H1 (cell line): ENCODE measurements at regions not wholly inside any gene's neighbourhood (a gene's known extent, or its start where the extent isn't known, plus 50 kb on each side); places are given as distances from the start of the nearest gene placed in this dataset.

Experiments
- ATF2 ChIP-seq: IDR thresholded peaks from 2 replicates; pipeline ENCODE4 v1.6.1; 2012; ENCODE audit warnings: low read length, inconsistent platforms
- CBX8 ChIP-seq: fragments of 300-800, 300-1000 bp; sonication (generic); IDR thresholded peaks from 2 replicates; pipeline ENCODE4 v1.7.1; 2016; ENCODE audit warnings: low read depth, low read length, borderline replicate concordance
- CREB1 ChIP-seq: IDR thresholded peaks from 2 replicates; pipeline ENCODE4 v1.6.1; 2012; ENCODE audit warnings: inconsistent platforms
- CTCF ChIP-seq, 3 experiments: IDR thresholded peaks; 1 replicate in 2 of 3; 2 replicates in 1 of 3; pipeline versions ENCODE4 v1.5.1 to v1.6.1; 2011; ENCODE audit warnings: low read length in 3 of 3, mild to moderate bottlenecking in 3 of 3, inconsistent platforms in 2 of 3, low read depth in 1 of 3, moderate library complexity in 1 of 3; ENCODE audit not compliant: insufficient read depth in 1 of 3; ENCODE audit errors: control extremely low read depth in 1 of 3
- FOSL1 ChIP-seq: IDR thresholded peaks from 2 replicates; pipeline ENCODE4 v1.6.1; 2011; ENCODE audit warnings: mild to moderate bottlenecking, low read depth, low read length, moderate library complexity; ENCODE audit not compliant: insufficient read depth
- GABPA ChIP-seq: IDR thresholded peaks from 2 replicates; pipeline ENCODE4 v1.6.1; 2011; ENCODE audit warnings: mild to moderate bottlenecking, low read length, moderate library complexity, borderline replicate concordance; ENCODE audit not compliant: insufficient read depth
- HDAC2 ChIP-seq, 2 experiments: fragments of 300-600 bp in 1 of 2; sonication (generic) in 1 of 2; IDR thresholded peaks; 2 replicates each; pipeline ENCODE4 v1.6.1; 2011 to 2012; ENCODE audit warnings: low read depth in 2 of 2, low read length in 2 of 2, mild to moderate bottlenecking in 2 of 2, moderate library complexity in 2 of 2, borderline replicate concordance in 1 of 2, inconsistent platforms in 1 of 2
- KDM5A ChIP-seq: fragments of 200-600 bp; IDR thresholded peaks from 2 replicates; pipeline ENCODE4 v1.7.1; 2012; ENCODE audit warnings: mild to moderate bottlenecking, low read length, inconsistent platforms, mixed read lengths
- POLR2A ChIP-seq, 2 experiments: IDR thresholded peaks; 1 replicate in 1 of 2; 2 replicates in 1 of 2; pipeline ENCODE4 v1.6.1; 2011; ENCODE audit warnings: low read depth in 2 of 2, low read length in 2 of 2, mild to moderate bottlenecking in 2 of 2; ENCODE audit errors: control extremely low read depth in 1 of 2
- POLR2AphosphoS5 ChIP-seq: IDR thresholded peaks from 2 replicates; pipeline ENCODE4 v1.6.1; 2011; ENCODE audit warnings: low read depth, low read length
- SRF ChIP-seq: IDR thresholded peaks from 2 replicates; pipeline ENCODE4 v1.6.1; 2011; ENCODE audit warnings: mild to moderate bottlenecking, low read depth, low read length, moderate library complexity

GRCh38 chr1:229094476-229095311, 176.2 kb upstream of the RAB4A start:
- TF ChIP-seq KDM5A (no peak), HDAC2 (IDR thresholded peaks at IDR 0.05; ENCODE audit: borderline replicate concordance in 1 of 2, low read depth in 2 of 2, low read length in 2 of 2) (no peak), CTCF (IDR thresholded peaks at IDR 0.05; ENCODE audit: control extremely low read depth in 1 of 3, insufficient read depth in 1 of 3, low read depth in 1 of 3, low read length in 3 of 3) (no peak), POLR2AphosphoS5 (no peak), GABPA (no peak), FOSL1 (no peak), SRF (no peak), ATF2 (no peak), CREB1 (no peak), POLR2A (IDR thresholded peaks at IDR 0.05; ENCODE audit: control extremely low read depth in 1 of 2, low read depth in 2 of 2, low read length in 2 of 2) (no peak), CBX8 (no peak)
